ENCODE measurements at regions not wholly inside any gene's neighbourhood (a gene's known extent, or its start where the extent isn't known, plus 50 kb on each side); places are given as distances from the start of the nearest gene placed in this dataset.

GRCh38 chr4:60590116-60590515, 610.0 kb upstream of the ADGRL3 start:
- H3K4me3 ChIP-seq (replicated peaks in 1 of 3; ENCODE audit: insufficient read depth in 1 of 3, low read depth in 1 of 3, low read length in 3 of 3): no peak overlapping the region
- no peak overlapping the region for H3K9ac ChIP-seq (replicated peaks; ENCODE audit: extremely low read depth, insufficient read depth, low read length)
- BruUV-seq (replicated peaks): no TSS peak
- H3K79me2 ChIP-seq (ENCODE audit: control insufficient read depth, insufficient read depth, low read length): no peaks in the 10 kb centered on the region
- dilution Hi-C loops (cut with MboI; ENCODE audit: extremely low pct_ligation_motif_present, low sequenced_read_pairs) (no loop called here), intact Hi-C loops (cut with micrococcal nuclease) (no loop called here)
- ChIA-PET CTCF (no interaction called here), POLR2A (no interaction called here)
- no peak for FAIRE-seq
- no peaks in the 10 kb centered on the region for H3K4me1 ChIP-seq (ENCODE audit: control insufficient read depth, extremely low read depth, insufficient read depth, low read length)
- no peak overlapping the region for H2AFZ ChIP-seq (ENCODE audit: low read depth, low read length)
- H3K9me1 ChIP-seq (replicated peaks; ENCODE audit: control insufficient read depth, extremely low read depth, insufficient read depth, low read length): no peaks in the 10 kb centered on the region
- no peaks in the 10 kb centered on the region for H4K20me1 ChIP-seq (replicated peaks; ENCODE audit: control insufficient read depth, extremely low read depth, insufficient read depth, low read length)
- H3K9me3 ChIP-seq (replicated peaks; ENCODE audit: control insufficient read depth, insufficient read depth, low read length): no peaks in the 10 kb centered on the region
- no peaks in the 10 kb centered on the region for H3K27me3 ChIP-seq (ENCODE audit: control insufficient read depth in 2 of 2, insufficient read depth in 2 of 2, low read length in 2 of 2)
- H3K36me3 ChIP-seq (ENCODE audit: control insufficient read depth in 2 of 2, extremely low read depth in 1 of 2, insufficient read depth in 2 of 2, low read length in 2 of 2): no peaks in the 10 kb centered on the region
- no peak overlapping the region for H3K27ac ChIP-seq (ENCODE audit: insufficient read depth, low read depth, low read length)
- TF ChIP-seq GATA2 (IDR thresholded peaks at IDR 0.05; ENCODE audit: insufficient read depth, insufficient read length, low read depth, low read length) (no peak), JUN (IDR thresholded peaks at IDR 0.05; ENCODE audit: borderline replicate concordance, insufficient read depth, insufficient read length, low read depth) (no peak), CTCF (IDR thresholded peaks at IDR 0.05; ENCODE audit: extremely low read depth in 1 of 2, insufficient read depth in 1 of 2, low read depth in 1 of 2, low read length in 2 of 2) (no peak), FOS (IDR thresholded peaks at IDR 0.05; ENCODE audit: borderline replicate concordance, insufficient read depth, low read length) (no peak), EZH2 (IDR thresholded peaks at IDR 0.05; ENCODE audit: borderline replicate concordance, low read depth, low read length, severe bottlenecking) (no peak)
- DNase-seq (ENCODE audit: low read depth, low spot score): no peak
- H3K4me2 ChIP-seq (ENCODE audit: insufficient read depth, low read length): no peak overlapping the region
